ENCODE measurements at regions not wholly inside any gene's neighbourhood (a gene's known extent, or its start where the extent isn't known, plus 50 kb on each side); places are given as distances from the start of the nearest gene placed in this dataset.

DNA sequence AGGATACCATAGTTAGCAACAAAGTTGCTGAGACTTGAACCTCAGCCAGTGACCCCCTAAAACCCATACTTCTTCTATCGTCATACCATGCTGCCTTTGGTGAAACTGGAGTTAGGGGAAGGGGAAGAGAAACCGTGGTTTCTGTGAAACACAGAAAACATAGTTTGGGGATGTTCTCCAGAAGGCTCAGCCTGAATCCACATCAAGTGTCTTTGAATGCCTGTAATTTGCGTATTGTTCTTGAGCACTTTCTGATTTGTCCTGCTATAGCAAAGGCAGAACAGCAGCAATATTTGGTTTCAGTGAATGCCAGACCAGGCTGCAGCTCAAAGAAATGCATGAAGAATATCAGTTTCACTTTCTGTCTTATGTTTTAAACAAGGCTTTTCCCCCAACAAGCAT is 258.7 kb downstream of the TTC32 start:
- no peak for ATAC-seq
- no peak for DNase-seq (ENCODE audit: low read depth, low spot score)
- Histone ChIP-seq H3K4me1 (ENCODE audit: control insufficient read depth, insufficient read depth, low read length) (no peaks in the 10 kb centered on the region), H3K9me3 (ENCODE audit: control insufficient read depth, insufficient read depth, low read depth, low read length) (no peaks in the 10 kb centered on the region), H3K4me3 (ENCODE audit: low read depth in 2 of 2, low read length in 2 of 2) (no peak overlapping the region), H3K36me3 (ENCODE audit: control insufficient read depth, insufficient read depth, low read length) (no peaks in the 10 kb centered on the region), H3K27ac (ENCODE audit: low read length) (no peak overlapping the region), H3K27me3 (ENCODE audit: control insufficient read depth, insufficient read depth, low read length) (no peaks in the 10 kb centered on the region)
- BruUV-seq (replicated peaks), result no TSS peak
- TF ChIP-seq, protein P1, sequence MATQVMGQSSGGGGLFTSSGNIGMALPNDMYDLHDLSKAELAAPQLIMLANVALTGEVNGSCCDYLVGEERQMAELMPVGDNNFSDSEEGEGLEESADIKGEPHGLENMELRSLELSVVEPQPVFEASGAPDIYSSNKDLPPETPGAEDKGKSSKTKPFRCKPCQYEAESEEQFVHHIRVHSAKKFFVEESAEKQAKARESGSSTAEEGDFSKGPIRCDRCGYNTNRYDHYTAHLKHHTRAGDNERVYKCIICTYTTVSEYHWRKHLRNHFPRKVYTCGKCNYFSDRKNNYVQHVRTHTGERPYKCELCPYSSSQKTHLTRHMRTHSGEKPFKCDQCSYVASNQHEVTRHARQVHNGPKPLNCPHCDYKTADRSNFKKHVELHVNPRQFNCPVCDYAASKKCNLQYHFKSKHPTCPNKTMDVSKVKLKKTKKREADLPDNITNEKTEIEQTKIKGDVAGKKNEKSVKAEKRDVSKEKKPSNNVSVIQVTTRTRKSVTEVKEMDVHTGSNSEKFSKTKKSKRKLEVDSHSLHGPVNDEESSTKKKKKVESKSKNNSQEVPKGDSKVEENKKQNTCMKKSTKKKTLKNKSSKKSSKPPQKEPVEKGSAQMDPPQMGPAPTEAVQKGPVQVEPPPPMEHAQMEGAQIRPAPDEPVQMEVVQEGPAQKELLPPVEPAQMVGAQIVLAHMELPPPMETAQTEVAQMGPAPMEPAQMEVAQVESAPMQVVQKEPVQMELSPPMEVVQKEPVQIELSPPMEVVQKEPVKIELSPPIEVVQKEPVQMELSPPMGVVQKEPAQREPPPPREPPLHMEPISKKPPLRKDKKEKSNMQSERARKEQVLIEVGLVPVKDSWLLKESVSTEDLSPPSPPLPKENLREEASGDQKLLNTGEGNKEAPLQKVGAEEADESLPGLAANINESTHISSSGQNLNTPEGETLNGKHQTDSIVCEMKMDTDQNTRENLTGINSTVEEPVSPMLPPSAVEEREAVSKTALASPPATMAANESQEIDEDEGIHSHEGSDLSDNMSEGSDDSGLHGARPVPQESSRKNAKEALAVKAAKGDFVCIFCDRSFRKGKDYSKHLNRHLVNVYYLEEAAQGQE (IDR thresholded peaks at IDR 0.05; ENCODE audit: insufficient read depth in 1 of 2, low read depth in 2 of 2, low read length in 1 of 2), result no peak
- no peak for TF ChIP-seq TCF7L2 (IDR thresholded peaks at IDR 0.05; ENCODE audit: low read depth, low read length)
- in situ Hi-C loops (cut with HindIII; ENCODE audit: low pct_unique_long_range_greater_than_20kb, low sequenced_read_pairs) (no loop called here), intact Hi-C loops (cut with micrococcal nuclease; ENCODE audit: unreplicated experiment) (no loop called here)
- ChIA-PET POLR2A (no interaction called here), CTCF (no interaction called here)

GRCh38 chr2:19642501-19642900 is 259.3 kb downstream of the TTC32 start:
- Histone ChIP-seq H3K27me3 (ENCODE audit: control insufficient read depth, insufficient read depth, low read length) (no peaks in the 10 kb centered on the region), H3K9me3 (ENCODE audit: control insufficient read depth, insufficient read depth, low read depth, low read length) (no peaks in the 10 kb centered on the region), H3K4me3 (ENCODE audit: low read depth in 2 of 2, low read length in 2 of 2) (no peak overlapping the region), H3K36me3 (ENCODE audit: control insufficient read depth, insufficient read depth, low read length) (no peaks in the 10 kb centered on the region), H3K27ac (ENCODE audit: low read length) (no peak overlapping the region), H3K4me1 (ENCODE audit: control insufficient read depth, insufficient read depth, low read length) (no peaks in the 10 kb centered on the region)
- ChIA-PET CTCF (no interaction called here), POLR2A (no interaction called here)
- in situ Hi-C loops (cut with HindIII; ENCODE audit: low pct_unique_long_range_greater_than_20kb, low sequenced_read_pairs) (no loop called here), intact Hi-C loops (cut with micrococcal nuclease; ENCODE audit: unreplicated experiment) (no loop called here)
- TF ChIP-seq POLR2AphosphoS5 (IDR thresholded peaks at IDR 0.05; ENCODE audit: low read depth, low read length) (no peak), SIN3A (IDR thresholded peaks at IDR 0.05; ENCODE audit: borderline replicate concordance, insufficient read depth, low read depth, low read length) (no peak)
- TF ChIP-seq, protein P2, sequence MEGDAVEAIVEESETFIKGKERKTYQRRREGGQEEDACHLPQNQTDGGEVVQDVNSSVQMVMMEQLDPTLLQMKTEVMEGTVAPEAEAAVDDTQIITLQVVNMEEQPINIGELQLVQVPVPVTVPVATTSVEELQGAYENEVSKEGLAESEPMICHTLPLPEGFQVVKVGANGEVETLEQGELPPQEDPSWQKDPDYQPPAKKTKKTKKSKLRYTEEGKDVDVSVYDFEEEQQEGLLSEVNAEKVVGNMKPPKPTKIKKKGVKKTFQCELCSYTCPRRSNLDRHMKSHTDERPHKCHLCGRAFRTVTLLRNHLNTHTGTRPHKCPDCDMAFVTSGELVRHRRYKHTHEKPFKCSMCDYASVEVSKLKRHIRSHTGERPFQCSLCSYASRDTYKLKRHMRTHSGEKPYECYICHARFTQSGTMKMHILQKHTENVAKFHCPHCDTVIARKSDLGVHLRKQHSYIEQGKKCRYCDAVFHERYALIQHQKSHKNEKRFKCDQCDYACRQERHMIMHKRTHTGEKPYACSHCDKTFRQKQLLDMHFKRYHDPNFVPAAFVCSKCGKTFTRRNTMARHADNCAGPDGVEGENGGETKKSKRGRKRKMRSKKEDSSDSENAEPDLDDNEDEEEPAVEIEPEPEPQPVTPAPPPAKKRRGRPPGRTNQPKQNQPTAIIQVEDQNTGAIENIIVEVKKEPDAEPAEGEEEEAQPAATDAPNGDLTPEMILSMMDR (IDR thresholded peaks at IDR 0.05), result no peak
- BruUV-seq (replicated peaks), result no TSS peak
- ATAC-seq (no peak), DNase-seq (ENCODE audit: low read depth, low spot score) (no peak)

- DNase-seq (ENCODE audit: low read depth, low spot score) (no peak), ATAC-seq (no peak)
- no peaks in the 10 kb centered on the region for H3K27me3 ChIP-seq (ENCODE audit: control insufficient read depth, insufficient read depth, low read length)
- H3K27ac ChIP-seq (ENCODE audit: low read length), result no peak overlapping the region
- H3K9me3 ChIP-seq (ENCODE audit: control insufficient read depth, insufficient read depth, low read depth, low read length), result no peaks in the 10 kb centered on the region
- H3K4me1 ChIP-seq (ENCODE audit: control insufficient read depth, insufficient read depth, low read length), result no peaks in the 10 kb centered on the region
- in situ Hi-C loops (cut with HindIII; ENCODE audit: low pct_unique_long_range_greater_than_20kb, low sequenced_read_pairs), result no loop called here
- CTCF ChIA-PET, result no interaction called here
- no peak overlapping the region for H3K4me3 ChIP-seq (ENCODE audit: low read depth in 2 of 2, low read length in 2 of 2)
- H3K36me3 ChIP-seq (ENCODE audit: control insufficient read depth, insufficient read depth, low read length), result no peaks in the 10 kb centered on the region
- TF ChIP-seq TCF7L2 (IDR thresholded peaks at IDR 0.05; ENCODE audit: low read depth, low read length), result no peak
- TF ChIP-seq, protein P2 (IDR thresholded peaks at IDR 0.05), result no peak
- TF ChIP-seq, protein P1 (IDR thresholded peaks at IDR 0.05; ENCODE audit: insufficient read depth in 1 of 2, low read depth in 2 of 2, low read length in 1 of 2), result no peak
- TF ChIP-seq POLR2AphosphoS5 (IDR thresholded peaks at IDR 0.05; ENCODE audit: low read depth, low read length), result no peak
- TF ChIP-seq SIN3A (IDR thresholded peaks at IDR 0.05; ENCODE audit: borderline replicate concordance, insufficient read depth, low read depth, low read length), result no peak
- no TSS peak for BruUV-seq (replicated peaks)
- intact Hi-C loops (cut with micrococcal nuclease; ENCODE audit: unreplicated experiment), result no loop called here
- POLR2A ChIA-PET, result no interaction called here
Measured at GRCh38 chr2:19635951-19636510, 265.8 kb downstream of the TTC32 start.
